H9 (cell line): ENCODE measurements at regions not wholly inside any gene's neighbourhood (a gene's known extent, or its start where the extent isn't known, plus 50 kb on each side); places are given as distances from the start of the nearest gene placed in this dataset.

ENCODE experiments used
- DNase-seq: peaks from one replicate; pipeline ENCODE4 v3.0.0-alpha.2; 2017
- H2AFZ ChIP-seq: one replicate; pipeline ENCODE4 v1.6.1; 2013; ENCODE audit warnings: mild to moderate bottlenecking, low read length, control low read depth, moderate library complexity
- H2AK5ac ChIP-seq: 2 replicates; pipeline ENCODE4 v1.6.1; 2013; ENCODE audit warnings: low read length, control low read depth, mixed read lengths; ENCODE audit not compliant: insufficient read length
- H2BK120ac ChIP-seq: one replicate; pipeline ENCODE4 v1.6.1; 2013; ENCODE audit warnings: low read depth, mild to moderate bottlenecking, low read length, control low read depth, inconsistent platforms; ENCODE audit not compliant: poor library complexity, severe bottlenecking
- H2BK12ac ChIP-seq: 2 replicates; pipeline ENCODE4 v1.6.1; 2013; ENCODE audit warnings: low read length, control low read depth, mixed read lengths, low read depth; ENCODE audit not compliant: insufficient read length
- H2BK15ac ChIP-seq: 2 replicates; pipeline ENCODE4 v1.6.1; 2013; ENCODE audit warnings: low read depth, low read length, control low read depth
- H2BK20ac ChIP-seq: one replicate; pipeline ENCODE4 v1.6.1; 2013; ENCODE audit warnings: low read depth, mild to moderate bottlenecking, low read length, control low read depth, inconsistent platforms; ENCODE audit not compliant: poor library complexity, severe bottlenecking
- H2BK5ac ChIP-seq: 2 replicates; pipeline ENCODE4 v1.6.1; 2013; ENCODE audit warnings: low read length, control low read depth, mixed read lengths; ENCODE audit not compliant: insufficient read length
- H3K14ac ChIP-seq: 2 replicates; pipeline ENCODE4 v1.6.1; 2013; ENCODE audit warnings: low read length, control low read depth; ENCODE audit not compliant: insufficient read depth
- H3K18ac ChIP-seq: 2 replicates; pipeline ENCODE4 v1.6.1; 2013; ENCODE audit warnings: low read depth, mild to moderate bottlenecking, mixed read lengths, low read length, control low read depth; ENCODE audit not compliant: insufficient read length
- H3K23ac ChIP-seq: 2 replicates; pipeline ENCODE4 v1.6.1; 2013; ENCODE audit warnings: low read length, control low read depth, mixed read lengths, low read depth; ENCODE audit not compliant: insufficient read length
- H3K23me2 ChIP-seq: 2 replicates; pipeline ENCODE4 v1.6.1; 2013; ENCODE audit warnings: low read depth, mild to moderate bottlenecking, mixed read lengths, low read length, control low read depth; ENCODE audit not compliant: insufficient read length, poor library complexity, severe bottlenecking
- H3K27ac ChIP-seq: 2 replicates; pipeline ENCODE4 v1.5.1; 2013; ENCODE audit warnings: low read length, control low read depth, mixed read lengths, low read depth; ENCODE audit not compliant: insufficient read length
- H3K27me3 ChIP-seq: 2 replicates; pipeline ENCODE4 v1.6.1; 2013; ENCODE audit warnings: low read length, control low read depth, inconsistent platforms; ENCODE audit not compliant: insufficient read depth
- H3K4ac ChIP-seq: 2 replicates; pipeline ENCODE4 v1.6.1; 2013; ENCODE audit warnings: low read depth, mild to moderate bottlenecking, control low read depth, inconsistent platforms, low read length, moderate library complexity
- H3K4me1 ChIP-seq: 2 replicates; pipeline ENCODE4 v1.6.1; 2013; ENCODE audit warnings: low read length, control low read depth, inconsistent platforms; ENCODE audit not compliant: insufficient read depth
- H3K4me2 ChIP-seq: 2 replicates; pipeline ENCODE4 v1.6.1; 2013; ENCODE audit warnings: low read length, control low read depth, mixed read lengths; ENCODE audit not compliant: insufficient read length, insufficient read depth
- H3K56ac ChIP-seq: 2 replicates; pipeline ENCODE4 v1.6.1; 2013; ENCODE audit warnings: low read depth, mild to moderate bottlenecking, mixed read lengths, low read length, control low read depth; ENCODE audit not compliant: insufficient read length
- H3K79me1 ChIP-seq: 2 replicates; pipeline ENCODE4 v1.6.1; 2013; ENCODE audit warnings: low read depth, mild to moderate bottlenecking, moderate library complexity, low read length, control low read depth, inconsistent platforms; ENCODE audit not compliant: insufficient read depth, poor library complexity, severe bottlenecking
- H3K79me2 ChIP-seq: 2 replicates; pipeline ENCODE4 v1.6.1; 2013; ENCODE audit warnings: low read length, control low read depth, inconsistent platforms; ENCODE audit not compliant: insufficient read depth
- H3K9ac ChIP-seq: 2 replicates; pipeline ENCODE4 v1.6.1; 2013; ENCODE audit warnings: low read length, control low read depth, mixed read lengths; ENCODE audit not compliant: insufficient read length; ENCODE audit errors: extremely low read depth
- H3K9me3 ChIP-seq: one replicate; pipeline ENCODE4 v1.6.1; 2013; ENCODE audit warnings: low read depth, low read length, inconsistent platforms; ENCODE audit not compliant: control insufficient read depth
- H3T11ph ChIP-seq: one replicate; pipeline ENCODE4 v1.6.1; 2013; ENCODE audit warnings: mild to moderate bottlenecking, low read length, control low read depth, inconsistent platforms
- H4K20me1 ChIP-seq: one replicate; pipeline ENCODE4 v1.6.1; 2013; ENCODE audit not compliant: control insufficient read depth, insufficient read length, insufficient read depth
- H4K5ac ChIP-seq: 2 replicates; pipeline ENCODE4 v1.6.1; 2013; ENCODE audit warnings: low read depth, mild to moderate bottlenecking, mixed read lengths, low read length, control low read depth; ENCODE audit not compliant: insufficient read length
- H4K8ac ChIP-seq: replicated peaks from 2 replicates; pipeline ENCODE4 v1.6.1; 2013; ENCODE audit warnings: low read length, control low read depth, mixed read lengths, low read depth; ENCODE audit not compliant: insufficient read length
- H4K91ac ChIP-seq: 2 replicates; pipeline ENCODE4 v1.6.1; 2013; ENCODE audit warnings: low read depth, mild to moderate bottlenecking, moderate library complexity, mixed read lengths, low read length, control low read depth; ENCODE audit not compliant: insufficient read length
- H3K27ac Mint-ChIP-seq, 3 experiments: 2 replicates in 2 of 3; 3 replicates in 1 of 3; pipeline ENCODE4 v1.8.0; 2020 to 2021; ENCODE audit warnings: mixed read lengths in 3 of 3, mild to moderate bottlenecking in 1 of 3, moderate library complexity in 1 of 3
- H3K27me3 Mint-ChIP-seq: 2 replicates; pipeline ENCODE4 v1.8.0; 2021; ENCODE audit warnings: low read depth, mild to moderate bottlenecking, moderate library complexity, mixed read lengths
- H3K36me3 Mint-ChIP-seq, 3 experiments: 2 replicates in 2 of 3; 3 replicates in 1 of 3; pipeline ENCODE4 v1.8.0; 2020 to 2021; ENCODE audit warnings: low read depth in 3 of 3, mixed read lengths in 3 of 3; ENCODE audit not compliant: insufficient read depth in 1 of 3
- H3K4me1 Mint-ChIP-seq, 2 experiments: 2 replicates each; pipeline ENCODE4 v1.8.0; 2020; ENCODE audit warnings: mixed read lengths in 2 of 2
- H3K4me3 Mint-ChIP-seq, 2 experiments: 2 replicates in 1 of 2; 3 replicates in 1 of 2; pipeline ENCODE4 v1.8.0; 2020 to 2021; ENCODE audit warnings: mild to moderate bottlenecking in 2 of 2, mixed read lengths in 2 of 2, moderate library complexity in 1 of 2
- H3K9me3 Mint-ChIP-seq, 2 experiments: 2 replicates in 1 of 2; 3 replicates in 1 of 2; pipeline ENCODE4 v1.8.0; 2020; ENCODE audit warnings: mild to moderate bottlenecking in 2 of 2, mixed read lengths in 2 of 2, moderate library complexity in 1 of 2
- CTCF ChIP-seq: fragments of 200-600 bp; sonication (generic); conservative IDR thresholded peaks from 3 replicates; pipeline ENCODE4 v1.8.0; 2021; ENCODE audit warnings: antibody characterized with exemption, mild to moderate bottlenecking
- WGBS: extraction: QIAGEN DNeasy Blood & Tissue Kit; methylation state at CpG from one replicate; pipeline ENCODE4 v1.1.7; 2013; ENCODE audit warnings: missing lambda C conversion rate, low lambda C conversion rate, mixed read lengths; ENCODE audit not compliant: insufficient read length; ENCODE audit errors: extremely low coverage; 5-methylcytosine and 5-hydroxymethylcytosine counted together

GRCh38 chr10:44009891-44010632 lies 361.4 kb upstream of the ZNF32 start:
- Histone ChIP-seq H4K91ac (no peak overlapping the region), H3K23ac (no peak overlapping the region), H4K20me1 (no peaks in the 10 kb centered on the region), H2AFZ (no peak overlapping the region), H3K23me2 (no peaks in the 10 kb centered on the region), H2BK5ac (no peak overlapping the region), H3K9ac (no peak overlapping the region), H3K18ac (no peak overlapping the region), H3K4ac (no peak overlapping the region), H3K27me3 (no peaks in the 10 kb centered on the region), H4K8ac (no peak overlapping the region), H2BK20ac (no peak overlapping the region), H3K14ac (no peak overlapping the region), H2AK5ac (no peak overlapping the region), H3K4me1 (no peaks in the 10 kb centered on the region), H3K27ac (no peak overlapping the region), H3K56ac (no peak overlapping the region), H4K5ac (no peak overlapping the region), H2BK12ac (no peak overlapping the region), H3K79me1 (no peaks in the 10 kb centered on the region), H3K4me2 (no peak overlapping the region), H2BK15ac (no peak overlapping the region), H3T11ph (no peak overlapping the region), H2BK120ac (no peak overlapping the region), H3K9me3 (no peaks in the 10 kb centered on the region), H3K79me2 (no peaks in the 10 kb centered on the region)
- no peak overlapping the region for H3K27ac Mint-ChIP-seq
- H3K4me1 Mint-ChIP-seq, result peaks cover 0 to 4% of the 10 kb centered on the region in 2 experiments; a peak in 2 of 4 replicates
- peaks cover 3% of the 10 kb centered on the region; the same call in 1 of the 2 replicates for H3K27me3 Mint-ChIP-seq
- no peaks in the 10 kb centered on the region for H3K9me3 Mint-ChIP-seq
- no CpG with 5 or more reads among the region's 8 CpGs for WGBS
- no peak for DNase-seq
- H3K36me3 Mint-ChIP-seq, result no peaks in the 10 kb centered on the region; a peak in 1 of 7 replicates
- TF ChIP-seq CTCF, result no peak
- no peak overlapping the region for H3K4me3 Mint-ChIP-seq
